ENCODE measurements at regions not wholly inside any gene's neighbourhood (a gene's known extent, or its start where the extent isn't known, plus 50 kb on each side); places are given as distances from the start of the nearest gene placed in this dataset.

- DNase-seq (ENCODE audit: low spot score): no peak
These were observed 293.0 kb upstream of the TBX3 start for GRCh38 chr12:114976959-114977358.

- no peak for DNase-seq (ENCODE audit: low spot score)
These were observed 292.4 kb upstream of the TBX3 start for GRCh38 chr12:114976372-114976771.

GRCh38 chr12:114975640-114976310, 291.8 kb upstream of the TBX3 start:
- DNase-seq (ENCODE audit: low spot score): no peak

GRCh38 chr12:114974826-114975639, 291.1 kb upstream of the TBX3 start:
- DNase-seq (ENCODE audit: low spot score): no peak

- no peak for DNase-seq (ENCODE audit: low spot score)
These were observed 290.4 kb upstream of the TBX3 start for GRCh38 chr12:114974333-114974732.

GRCh38 chr12:114968727-114969126, 284.8 kb upstream of the TBX3 start:
- DNase-seq (ENCODE audit: low spot score): no peak

GRCh38 chr12:114967151-114967550, 283.2 kb upstream of the TBX3 start:
- no peak for DNase-seq (ENCODE audit: low spot score)

GRCh38 chr12:114964841-114965240, 280.9 kb upstream of the TBX3 start:
- DNase-seq (ENCODE audit: low spot score): no peak

GRCh38 chr12:114963846-114964245, 279.9 kb upstream of the TBX3 start:
- DNase-seq (ENCODE audit: low spot score): no peak

- DNase-seq (ENCODE audit: low spot score): no peak
These were observed 277.5 kb upstream of the TBX3 start for GRCh38 chr12:114961491-114961890.

GRCh38 chr12:114958538-114958937, 274.6 kb upstream of the TBX3 start:
- no peak for DNase-seq (ENCODE audit: low spot score)

- DNase-seq (ENCODE audit: low spot score): no peak
These were observed 273.2 kb upstream of the TBX3 start for GRCh38 chr12:114957225-114957624.

- DNase-seq (ENCODE audit: low spot score): no peak
These were observed 271.5 kb upstream of the TBX3 start for GRCh38 chr12:114955414-114956014.

GRCh38 chr12:114954511-114955055, 270.6 kb upstream of the TBX3 start:
- no peak for DNase-seq (ENCODE audit: low spot score)

- no peak for DNase-seq (ENCODE audit: low spot score)
These were observed 268.7 kb upstream of the TBX3 start for GRCh38 chr12:114952573-114953271.

GRCh38 chr12:114949058-114949820, 265.3 kb upstream of the TBX3 start:
- DNase-seq (ENCODE audit: low spot score): no peak

GRCh38 chr12:114945351-114945750, 261.4 kb upstream of the TBX3 start:
- DNase-seq (ENCODE audit: low spot score): no peak

GRCh38 chr12:114944736-114945135, 260.8 kb upstream of the TBX3 start:
- no peak for DNase-seq (ENCODE audit: low spot score)

- DNase-seq (ENCODE audit: low spot score): no peak
These were observed 259.6 kb upstream of the TBX3 start for GRCh38 chr12:114943601-114944000.

- DNase-seq (ENCODE audit: low spot score): no peak
These were observed 254.7 kb upstream of the TBX3 start for GRCh38 chr12:114938487-114939210.
